Trophoblast cell (in vitro differentiated cells and primary cell): ENCODE measurements at regions not wholly inside any gene's neighbourhood (a gene's known extent, or its start where the extent isn't known, plus 50 kb on each side); places are given as distances from the start of the nearest gene placed in this dataset.

Experiments used
- DNase-seq, 2 donors: peaks; one replicate each; pipeline ENCODE4 v3.0.0-alpha.2; 2016
- H2AFZ ChIP-seq: 2 replicates; pipeline ENCODE4 v1.6.1; 2013; ENCODE audit warnings: low read length, moderate library complexity, mild to moderate bottlenecking; ENCODE audit not compliant: insufficient read depth, poor library complexity
- H2AK5ac ChIP-seq: 2 replicates; pipeline ENCODE4 v1.6.1; 2013; ENCODE audit warnings: mild to moderate bottlenecking, low read length
- H2BK120ac ChIP-seq: 2 replicates; pipeline ENCODE4 v1.6.1; 2013; ENCODE audit warnings: low read length, mild to moderate bottlenecking, moderate library complexity; ENCODE audit not compliant: insufficient read depth, poor library complexity
- H2BK12ac ChIP-seq: 2 replicates; pipeline ENCODE4 v1.6.1; 2013; ENCODE audit warnings: mild to moderate bottlenecking, low read length, moderate library complexity
- H2BK5ac ChIP-seq: 2 replicates; pipeline ENCODE4 v1.6.1; 2013; ENCODE audit warnings: low read length, low read depth, moderate library complexity, mild to moderate bottlenecking; ENCODE audit not compliant: poor library complexity
- H3K14ac ChIP-seq: 2 replicates; pipeline ENCODE4 v1.6.1; 2013; ENCODE audit warnings: mild to moderate bottlenecking, low read length
- H3K18ac ChIP-seq: 2 replicates; pipeline ENCODE4 v1.6.1; 2013; ENCODE audit warnings: mild to moderate bottlenecking, low read length
- H3K23ac ChIP-seq: 2 replicates; pipeline ENCODE4 v1.6.1; 2013; ENCODE audit warnings: low read length
- H3K27ac ChIP-seq: 2 replicates; pipeline ENCODE4 v1.5.1; 2013; ENCODE audit warnings: low read depth, mild to moderate bottlenecking, inconsistent platforms, low read length, moderate library complexity
- H3K27me3 ChIP-seq: 2 replicates; pipeline ENCODE4 v1.6.1; 2013; ENCODE audit warnings: inconsistent platforms, mild to moderate bottlenecking, low read length, moderate library complexity; ENCODE audit not compliant: insufficient read depth
- H3K36me3 ChIP-seq, 2 experiments: 1 replicate in 1 of 2; 2 replicates in 1 of 2; pipeline ENCODE4 v1.6.1; 2013; ENCODE audit warnings: low read length in 2 of 2, mild to moderate bottlenecking in 2 of 2, moderate library complexity in 1 of 2; ENCODE audit not compliant: insufficient read depth in 2 of 2, control insufficient read depth in 1 of 2
- H3K4ac ChIP-seq: 2 replicates; pipeline ENCODE4 v1.6.1; 2013; ENCODE audit warnings: low read depth, mild to moderate bottlenecking, low read length, moderate library complexity
- H3K4me1 ChIP-seq, 2 experiments: 1 replicate in 1 of 2; 2 replicates in 1 of 2; pipeline ENCODE4 v1.6.1; 2013; ENCODE audit warnings: low read length in 2 of 2, mild to moderate bottlenecking in 2 of 2, moderate library complexity in 1 of 2; ENCODE audit not compliant: insufficient read depth in 2 of 2, control insufficient read depth in 1 of 2
- H3K4me2 ChIP-seq: 2 replicates; pipeline ENCODE4 v1.6.1; 2013; ENCODE audit warnings: inconsistent platforms, mild to moderate bottlenecking, low read length, moderate library complexity
- H3K4me3 ChIP-seq: 2 replicates; pipeline ENCODE4 v1.5.1; 2013; ENCODE audit warnings: mild to moderate bottlenecking, low read depth, low read length, inconsistent platforms
- H3K79me1 ChIP-seq: one replicate; pipeline ENCODE4 v1.6.1; 2013; ENCODE audit warnings: low read length
- H3K79me2 ChIP-seq: 2 replicates; pipeline ENCODE4 v1.6.1; 2013; ENCODE audit warnings: low read length, mild to moderate bottlenecking; ENCODE audit not compliant: control insufficient read depth, insufficient read depth, poor library complexity
- H3K9ac ChIP-seq: 2 replicates; pipeline ENCODE4 v1.6.1; 2013; ENCODE audit warnings: mild to moderate bottlenecking, low read length
- H3K9me3 ChIP-seq: 2 replicates; pipeline ENCODE4 v1.6.1; 2013; ENCODE audit warnings: low read depth, mild to moderate bottlenecking, control low read depth, inconsistent platforms, low read length; ENCODE audit not compliant: insufficient read depth
- H4K12ac ChIP-seq: 2 replicates; pipeline ENCODE4 v1.6.1; 2013; ENCODE audit warnings: low read depth, mild to moderate bottlenecking, low read length, moderate library complexity
- H4K8ac ChIP-seq: 2 replicates; pipeline ENCODE4 v1.6.1; 2013; ENCODE audit warnings: low read depth, mild to moderate bottlenecking, low read length, moderate library complexity
- H4K91ac ChIP-seq: one replicate; pipeline ENCODE4 v1.6.1; 2013; ENCODE audit warnings: low read depth, mild to moderate bottlenecking, low read length, moderate library complexity
- WGBS: extraction: QIAGEN DNeasy Blood & Tissue Kit; methylation state at CpG from one replicate; pipeline ENCODE4 v1.1.7; 2013; ENCODE audit warnings: missing lambda C conversion rate; ENCODE audit not compliant: insufficient read length, insufficient coverage; ENCODE audit errors: extremely low coverage; 5-methylcytosine and 5-hydroxymethylcytosine counted together

DNA sequence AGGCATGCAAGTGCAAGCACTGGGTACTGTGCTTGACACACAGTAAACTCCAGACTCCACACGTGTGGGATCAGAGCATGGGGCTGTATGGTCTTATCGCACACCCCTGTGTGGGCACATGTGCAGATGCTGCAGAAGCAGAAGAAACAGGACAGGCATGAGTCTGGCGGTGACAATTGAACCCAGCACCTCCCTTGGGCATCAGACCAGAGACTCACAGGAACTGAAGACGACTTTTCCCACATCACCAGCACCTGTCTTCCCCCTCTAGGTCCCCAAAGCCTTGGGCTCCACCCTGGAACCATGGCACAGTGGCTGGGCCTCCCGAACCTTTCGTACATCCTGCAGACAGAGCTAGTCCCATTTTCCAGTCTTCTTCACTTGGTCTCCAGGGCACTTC, 126.4 kb upstream of the CDH5 start:
- no peak overlapping the region for H3K18ac ChIP-seq
- no peaks in the 10 kb centered on the region for H3K36me3 ChIP-seq
- no peak overlapping the region for H3K23ac ChIP-seq
- H3K4me1 ChIP-seq = no peaks in the 10 kb centered on the region
- H2BK120ac ChIP-seq = no peak overlapping the region
- H2BK5ac ChIP-seq = no peak overlapping the region
- H3K14ac ChIP-seq = no peak overlapping the region
- no CpG with 5 or more reads among the region's 6 CpGs for WGBS
- H3K27ac ChIP-seq = no peak overlapping the region
- H3K9ac ChIP-seq = no peak overlapping the region
- H3K79me2 ChIP-seq = no peaks in the 10 kb centered on the region
- H3K4ac ChIP-seq = no peak overlapping the region
- no peaks in the 10 kb centered on the region for H3K27me3 ChIP-seq
- H3K9me3 ChIP-seq = peaks cover 2% of the 10 kb centered on the region
- H4K91ac ChIP-seq = no peak overlapping the region
- DNase-seq = no peak
- no peak overlapping the region for H3K4me2 ChIP-seq
- H2BK12ac ChIP-seq = no peak overlapping the region
- H4K12ac ChIP-seq = no peak overlapping the region
- no peak overlapping the region for H2AFZ ChIP-seq
- no peak overlapping the region for H4K8ac ChIP-seq
- H3K4me3 ChIP-seq = no peak overlapping the region
- no peaks in the 10 kb centered on the region for H3K79me1 ChIP-seq
- H2AK5ac ChIP-seq = no peak overlapping the region

DNA sequence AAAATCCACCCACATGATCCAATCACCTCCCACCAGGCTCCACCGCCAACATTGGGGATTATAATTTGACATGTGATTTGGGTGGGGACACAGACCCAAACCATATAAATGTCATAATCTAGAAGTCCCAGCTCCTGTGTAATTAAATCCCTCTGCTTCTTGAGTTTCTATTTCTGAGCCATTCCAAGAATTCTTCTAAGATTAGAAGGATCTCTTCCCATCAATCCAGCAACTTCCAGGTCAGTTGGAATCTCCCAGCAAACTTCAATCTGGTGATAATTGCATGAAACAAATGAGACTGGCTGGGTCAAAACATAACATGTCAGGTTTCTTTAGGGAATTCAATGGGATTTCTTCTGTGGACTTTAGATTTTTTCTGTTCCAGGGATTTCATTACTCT, 127.8 kb upstream of the CDH5 start:
- Histone ChIP-seq H3K23ac (no peak overlapping the region), H3K79me2 (no peaks in the 10 kb centered on the region), H3K4me2 (no peak overlapping the region), H3K14ac (no peak overlapping the region), H2BK5ac (no peak overlapping the region), H3K4ac (no peak overlapping the region), H4K91ac (no peak overlapping the region), H2BK12ac (no peak overlapping the region), H3K79me1 (no peaks in the 10 kb centered on the region), H3K9me3 (peaks cover 2% of the 10 kb centered on the region), H3K27ac (no peak overlapping the region), H4K12ac (no peak overlapping the region), H2BK120ac (no peak overlapping the region), H2AK5ac (no peak overlapping the region), H3K18ac (no peak overlapping the region), H3K4me3 (no peak overlapping the region), H3K27me3 (no peaks in the 10 kb centered on the region), H2AFZ (no peak overlapping the region), H4K8ac (no peak overlapping the region), H3K4me1 (no peaks in the 10 kb centered on the region), H3K9ac (no peak overlapping the region), H3K36me3 (no peaks in the 10 kb centered on the region)
- no peak for DNase-seq
- WGBS = no CpG with 5 or more reads among the region's 1 CpG

DNA sequence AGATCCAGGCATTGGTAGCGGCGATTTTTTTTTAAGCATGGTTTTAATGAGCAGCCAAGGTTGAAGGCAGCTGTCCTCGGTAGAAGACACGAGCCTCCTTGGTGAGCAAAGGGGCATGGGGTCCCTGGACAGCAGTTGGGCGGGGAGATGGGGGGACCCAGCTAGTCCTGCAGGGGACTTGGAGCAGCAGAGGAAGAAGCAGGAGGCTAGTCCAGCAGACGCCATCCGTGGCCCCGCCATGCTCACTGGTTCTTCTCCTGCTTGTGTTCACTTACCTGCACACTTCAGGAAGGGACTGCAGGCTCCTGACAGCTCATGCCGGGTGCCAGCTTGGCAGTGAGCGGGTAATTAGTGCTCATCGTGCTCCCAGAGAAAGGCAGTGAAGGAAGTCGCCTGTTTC, 130.2 kb upstream of the CDH5 start:
- Histone ChIP-seq H3K4me1 (no peaks in the 10 kb centered on the region), H3K36me3 (no peaks in the 10 kb centered on the region), H3K4me3 (no peak overlapping the region), H2AFZ (no peak overlapping the region), H3K23ac (no peak overlapping the region), H3K4me2 (no peak overlapping the region), H3K79me1 (no peaks in the 10 kb centered on the region), H3K14ac (no peak overlapping the region), H2BK120ac (no peak overlapping the region), H2AK5ac (no peak overlapping the region), H3K27ac (no peak overlapping the region), H4K91ac (no peak overlapping the region), H3K27me3 (no peaks in the 10 kb centered on the region), H3K18ac (no peak overlapping the region), H3K9me3 (peaks cover 2% of the 10 kb centered on the region), H2BK5ac (no peak overlapping the region), H3K79me2 (no peaks in the 10 kb centered on the region), H4K8ac (no peak overlapping the region), H2BK12ac (no peak overlapping the region), H3K9ac (no peak overlapping the region), H3K4ac (no peak overlapping the region), H4K12ac (no peak overlapping the region)
- no peak for DNase-seq
- WGBS = no CpG with 5 or more reads among the region's 12 CpGs

GRCh38 chr16:66231452-66232160, 134.9 kb upstream of the CDH5 start:
- H3K4me3 ChIP-seq = no peak overlapping the region
- H4K12ac ChIP-seq = no peak overlapping the region
- no peak overlapping the region for H3K27ac ChIP-seq
- WGBS = no CpG with 5 or more reads among the region's 9 CpGs
- no peak overlapping the region for H3K9ac ChIP-seq
- no peaks in the 10 kb centered on the region for H3K9me3 ChIP-seq
- no peak for DNase-seq
- H2BK120ac ChIP-seq = no peak overlapping the region
- H3K79me1 ChIP-seq = no peaks in the 10 kb centered on the region
- H2AFZ ChIP-seq = no peak overlapping the region
- no peak overlapping the region for H3K4ac ChIP-seq
- H4K8ac ChIP-seq = no peak overlapping the region
- H3K36me3 ChIP-seq = no peaks in the 10 kb centered on the region
- no peak overlapping the region for H2BK12ac ChIP-seq
- H3K4me2 ChIP-seq = no peak overlapping the region
- H3K4me1 ChIP-seq = no peaks in the 10 kb centered on the region
- no peak overlapping the region for H2BK5ac ChIP-seq
- no peaks in the 10 kb centered on the region for H3K27me3 ChIP-seq
- no peaks in the 10 kb centered on the region for H3K79me2 ChIP-seq
- no peak overlapping the region for H3K18ac ChIP-seq
- no peak overlapping the region for H2AK5ac ChIP-seq
- no peak overlapping the region for H4K91ac ChIP-seq
- no peak overlapping the region for H3K23ac ChIP-seq
- H3K14ac ChIP-seq = no peak overlapping the region
